ENCODE measurements at regions not wholly inside any gene's neighbourhood (a gene's known extent, or its start where the extent isn't known, plus 50 kb on each side); places are given as distances from the start of the nearest gene placed in this dataset.
"Not testable (repeated sequence)": the region's sequence is repeated elsewhere in the genome, so short reads cannot be mapped to it uniquely, and the experiment has no call there.

DNA sequence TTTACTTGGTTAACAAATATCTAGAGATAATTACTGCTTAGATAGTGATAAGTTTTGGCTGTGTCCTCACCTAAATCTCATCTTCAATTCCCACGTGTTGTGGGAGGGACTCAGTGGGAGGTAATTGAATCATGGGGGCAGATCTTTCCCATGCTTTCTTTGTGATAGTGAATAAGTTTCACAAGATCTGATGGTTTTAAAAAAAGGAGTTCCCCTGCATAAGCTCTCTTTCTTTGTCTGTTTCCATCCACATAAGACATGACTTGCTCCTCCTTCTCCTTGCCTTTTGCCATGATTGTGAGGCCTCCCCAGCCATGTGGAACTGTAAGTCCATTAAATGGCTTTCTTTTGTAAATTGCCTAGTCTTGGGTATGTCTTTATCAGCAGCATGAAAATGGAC is 266.0 kb upstream of the ANKRD50 start:
- TF ChIP-seq, protein P1, sequence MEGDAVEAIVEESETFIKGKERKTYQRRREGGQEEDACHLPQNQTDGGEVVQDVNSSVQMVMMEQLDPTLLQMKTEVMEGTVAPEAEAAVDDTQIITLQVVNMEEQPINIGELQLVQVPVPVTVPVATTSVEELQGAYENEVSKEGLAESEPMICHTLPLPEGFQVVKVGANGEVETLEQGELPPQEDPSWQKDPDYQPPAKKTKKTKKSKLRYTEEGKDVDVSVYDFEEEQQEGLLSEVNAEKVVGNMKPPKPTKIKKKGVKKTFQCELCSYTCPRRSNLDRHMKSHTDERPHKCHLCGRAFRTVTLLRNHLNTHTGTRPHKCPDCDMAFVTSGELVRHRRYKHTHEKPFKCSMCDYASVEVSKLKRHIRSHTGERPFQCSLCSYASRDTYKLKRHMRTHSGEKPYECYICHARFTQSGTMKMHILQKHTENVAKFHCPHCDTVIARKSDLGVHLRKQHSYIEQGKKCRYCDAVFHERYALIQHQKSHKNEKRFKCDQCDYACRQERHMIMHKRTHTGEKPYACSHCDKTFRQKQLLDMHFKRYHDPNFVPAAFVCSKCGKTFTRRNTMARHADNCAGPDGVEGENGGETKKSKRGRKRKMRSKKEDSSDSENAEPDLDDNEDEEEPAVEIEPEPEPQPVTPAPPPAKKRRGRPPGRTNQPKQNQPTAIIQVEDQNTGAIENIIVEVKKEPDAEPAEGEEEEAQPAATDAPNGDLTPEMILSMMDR (conservative IDR thresholded peaks at IDR 0.05) = not testable (repeated sequence)
- TF ChIP-seq ZFX (IDR thresholded peaks at IDR 0.05) = not testable (repeated sequence)
